ENCODE measurements at regions not wholly inside any gene's neighbourhood (a gene's known extent, or its start where the extent isn't known, plus 50 kb on each side); places are given as distances from the start of the nearest gene placed in this dataset.

DNA sequence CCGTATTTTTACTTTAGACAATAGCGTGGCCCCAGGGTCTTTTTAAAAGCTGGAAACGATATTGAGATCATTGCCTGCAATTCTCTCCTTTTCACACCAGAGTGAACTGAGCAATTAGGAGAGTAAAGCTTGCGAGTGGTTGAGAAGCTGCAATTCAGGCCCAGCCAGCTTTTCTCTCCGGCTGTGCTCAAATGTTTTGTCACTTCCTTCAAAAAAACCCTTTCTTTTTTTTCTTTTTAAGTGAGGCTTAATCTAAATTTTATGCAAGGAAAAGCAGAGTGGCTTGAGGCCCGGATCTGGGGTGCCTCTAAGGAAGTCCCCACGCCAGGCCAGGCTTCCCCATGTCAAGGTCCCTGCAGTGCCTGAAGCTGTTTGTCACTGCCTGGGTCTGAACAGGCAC, 433.9 kb downstream of the GLRX3 start:
- DNase-seq: no peak

- DNase-seq: no peak
Observed at GRCh38 chr10:130571674-130572073, 435.5 kb downstream of the GLRX3 start.

DNA sequence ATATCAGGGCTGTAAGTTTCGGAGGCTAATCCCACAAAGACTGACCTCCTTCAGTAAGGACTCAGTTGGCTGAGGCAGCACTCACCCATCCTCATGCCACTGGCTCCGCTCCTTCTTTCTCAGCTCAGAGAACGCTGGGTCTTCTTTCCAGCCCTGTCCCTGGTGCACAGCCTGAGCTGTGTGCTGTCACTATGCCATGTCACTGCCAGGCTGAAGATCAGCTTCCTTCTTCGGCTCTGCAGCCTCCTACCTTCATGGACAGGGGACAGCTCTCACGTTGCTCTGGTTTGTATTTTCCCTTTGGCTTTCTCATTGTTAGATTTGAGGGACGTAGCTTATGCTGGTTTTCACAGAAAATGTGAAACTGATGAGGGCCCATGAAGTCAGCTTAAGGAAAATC, 437.3 kb downstream of the GLRX3 start:
- no peak for DNase-seq

GRCh38 chr10:130575756-130576285, 439.6 kb downstream of the GLRX3 start:
- no peak for DNase-seq

GRCh38 chr10:130576427-130576826, 440.2 kb downstream of the GLRX3 start:
- DNase-seq: no peak

DNA sequence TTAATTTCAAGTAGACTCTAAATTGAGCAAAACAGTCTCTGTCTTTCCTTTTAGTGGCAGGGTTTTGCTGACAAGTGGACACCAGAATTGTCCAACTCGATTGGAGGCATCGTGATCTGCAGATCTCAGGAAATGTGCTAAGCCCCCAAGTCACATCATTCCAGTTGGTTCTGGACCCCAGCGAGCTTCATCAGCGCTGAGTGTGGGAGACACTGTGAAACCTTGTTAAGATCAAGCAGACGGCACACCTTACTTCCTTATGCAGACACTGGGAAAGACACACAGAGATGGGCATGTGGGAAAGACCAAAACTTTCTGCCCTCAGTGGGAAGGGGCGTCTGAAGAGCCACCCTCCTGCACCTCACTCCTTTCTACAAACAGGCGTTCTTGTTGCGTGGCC, 440.8 kb downstream of the GLRX3 start:
- no peak for DNase-seq

DNA sequence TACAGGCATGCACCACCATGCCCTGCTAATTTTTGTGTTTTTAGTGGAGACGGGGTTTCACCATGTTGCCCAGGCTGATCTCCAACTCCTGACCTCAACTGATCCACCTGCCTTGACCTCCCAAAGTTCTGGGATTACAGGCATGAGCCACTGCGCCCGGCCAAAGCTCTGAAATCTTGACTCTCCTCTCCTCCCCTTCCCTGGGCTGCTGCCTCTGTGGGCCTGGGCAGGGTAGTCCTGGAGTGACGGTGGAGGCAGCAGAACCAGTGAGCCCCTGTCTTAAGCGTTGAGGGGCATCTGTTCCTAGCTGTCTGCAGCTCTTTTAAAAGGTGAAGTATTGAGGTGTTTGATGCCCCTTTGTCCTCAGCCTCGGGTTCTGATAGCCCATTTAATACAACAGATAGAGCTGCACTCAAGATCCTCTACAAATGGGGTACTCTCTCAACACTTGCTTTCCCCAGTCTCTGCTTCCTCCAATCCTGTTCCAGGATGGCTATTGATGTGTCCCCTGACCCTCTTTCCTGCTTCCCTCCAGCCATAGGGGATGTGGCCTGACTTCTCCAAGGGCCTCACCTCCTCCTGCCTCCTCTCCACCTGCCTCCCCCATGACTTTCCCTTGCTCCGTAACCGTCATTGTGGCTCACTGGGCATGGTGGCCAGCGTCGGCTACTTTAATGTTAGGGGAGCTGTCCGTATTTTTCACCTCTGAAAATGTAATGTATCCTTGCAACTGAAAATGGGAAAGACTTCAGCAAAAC, 442.5 kb downstream of the GLRX3 start:
- no peak for DNase-seq

- no peak for DNase-seq
Observed at GRCh38 chr10:130579913-130580312, 443.7 kb downstream of the GLRX3 start.

GRCh38 chr10:130580975-130581374, 444.8 kb downstream of the GLRX3 start:
- DNase-seq: no peak

GRCh38 chr10:130587718-130588117, 451.5 kb downstream of the GLRX3 start:
- no peak for DNase-seq

- no peak for DNase-seq
Observed at GRCh38 chr10:130606001-130606405, 469.8 kb downstream of the GLRX3 start.

DNA sequence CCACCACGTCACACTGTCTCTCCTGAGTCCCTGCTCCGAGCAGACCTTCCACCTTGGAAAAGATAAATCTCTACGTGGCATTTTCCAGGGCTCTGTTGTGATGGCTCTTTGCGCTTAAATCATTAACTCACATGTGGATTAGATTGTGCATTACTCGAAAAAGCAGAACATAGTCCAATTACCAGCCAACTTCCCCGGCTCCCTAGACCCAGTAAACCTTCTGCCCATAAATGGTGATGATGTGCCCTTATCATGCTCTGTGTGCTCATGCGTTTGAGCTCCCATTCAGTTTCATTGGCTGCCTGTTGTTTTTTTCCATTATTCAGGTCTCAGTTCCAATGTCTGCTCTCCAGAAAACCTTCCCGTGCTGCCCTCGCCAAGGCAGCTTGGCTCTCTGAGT, 471.2 kb downstream of the GLRX3 start:
- DNase-seq: no peak

- DNase-seq: no peak
Observed at GRCh38 chr10:130611239-130611638, 475.0 kb downstream of the GLRX3 start.

DNA sequence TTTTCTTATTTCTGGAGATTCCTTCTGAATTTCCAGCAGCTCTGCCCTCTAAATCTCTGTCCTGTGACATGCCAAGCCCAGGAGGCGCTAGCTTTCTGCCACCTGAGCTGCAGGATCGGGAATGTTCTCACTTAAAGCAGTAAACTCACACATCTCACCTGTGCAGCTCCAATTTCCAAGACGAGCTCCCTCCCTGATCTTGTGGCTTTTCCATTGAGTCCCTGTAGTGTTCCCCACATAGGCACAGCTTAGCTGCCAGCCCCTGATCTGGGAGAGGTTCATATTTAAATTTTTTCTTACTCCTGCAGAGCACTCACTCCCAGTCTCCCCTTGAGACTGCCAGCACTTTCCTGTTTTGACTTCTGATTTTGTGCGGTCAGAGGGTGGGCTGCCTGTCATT, 479.3 kb downstream of the GLRX3 start:
- DNase-seq: no peak

DNA sequence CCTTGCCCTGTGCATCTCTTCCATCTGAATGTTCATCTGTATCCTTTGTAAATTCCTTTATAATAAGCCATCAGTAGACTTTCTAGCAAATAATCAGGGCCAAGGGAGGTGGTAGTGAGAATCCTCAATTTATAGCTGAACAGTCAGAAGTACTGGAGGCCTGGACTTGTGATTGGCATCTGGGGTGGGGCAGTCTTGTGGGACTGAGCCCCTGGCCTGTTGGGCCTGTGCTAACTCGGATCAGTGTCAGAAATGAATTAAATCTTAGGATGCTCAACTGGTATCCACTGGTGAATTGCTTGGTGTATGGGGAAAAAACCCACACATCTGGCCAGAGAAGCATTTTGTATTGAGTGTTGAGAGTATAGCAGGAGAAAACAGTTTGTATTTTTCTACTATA, 481.8 kb downstream of the GLRX3 start:
- DNase-seq: no peak

GRCh38 chr10:130618647-130619046, 482.5 kb downstream of the GLRX3 start:
- DNase-seq: no peak

- DNase-seq: no peak
Observed at GRCh38 chr10:130621231-130621775, 485.1 kb downstream of the GLRX3 start.

DNA sequence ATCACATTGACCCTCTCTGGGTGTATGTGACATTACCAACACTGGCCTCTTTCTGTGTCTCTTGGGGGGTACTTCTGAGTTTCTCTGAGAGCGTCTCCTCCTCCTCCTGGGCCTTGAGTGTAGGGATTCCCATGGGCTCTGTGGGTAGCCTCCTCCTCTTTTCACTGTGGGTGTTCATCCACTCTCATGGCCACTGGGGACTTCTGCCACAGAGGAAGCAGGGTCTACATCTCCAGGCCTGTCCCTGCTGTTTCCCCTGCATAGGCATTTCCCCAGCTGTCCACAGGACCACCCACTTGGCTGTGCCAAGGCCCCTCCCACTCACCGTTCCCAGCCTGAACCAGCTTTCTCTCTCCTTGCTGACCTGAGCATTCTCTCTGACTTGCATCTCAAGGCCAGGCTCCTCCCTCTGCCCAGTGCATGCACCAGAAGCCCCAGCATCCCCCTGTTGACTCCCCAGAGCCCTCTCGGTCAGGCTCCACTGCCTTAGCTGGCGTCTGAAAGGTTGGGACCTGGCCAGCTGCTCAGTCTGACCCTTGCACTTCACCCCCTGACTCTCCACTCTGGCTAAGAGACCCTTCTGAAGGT, 487.6 kb downstream of the GLRX3 start:
- no peak for DNase-seq

DNA sequence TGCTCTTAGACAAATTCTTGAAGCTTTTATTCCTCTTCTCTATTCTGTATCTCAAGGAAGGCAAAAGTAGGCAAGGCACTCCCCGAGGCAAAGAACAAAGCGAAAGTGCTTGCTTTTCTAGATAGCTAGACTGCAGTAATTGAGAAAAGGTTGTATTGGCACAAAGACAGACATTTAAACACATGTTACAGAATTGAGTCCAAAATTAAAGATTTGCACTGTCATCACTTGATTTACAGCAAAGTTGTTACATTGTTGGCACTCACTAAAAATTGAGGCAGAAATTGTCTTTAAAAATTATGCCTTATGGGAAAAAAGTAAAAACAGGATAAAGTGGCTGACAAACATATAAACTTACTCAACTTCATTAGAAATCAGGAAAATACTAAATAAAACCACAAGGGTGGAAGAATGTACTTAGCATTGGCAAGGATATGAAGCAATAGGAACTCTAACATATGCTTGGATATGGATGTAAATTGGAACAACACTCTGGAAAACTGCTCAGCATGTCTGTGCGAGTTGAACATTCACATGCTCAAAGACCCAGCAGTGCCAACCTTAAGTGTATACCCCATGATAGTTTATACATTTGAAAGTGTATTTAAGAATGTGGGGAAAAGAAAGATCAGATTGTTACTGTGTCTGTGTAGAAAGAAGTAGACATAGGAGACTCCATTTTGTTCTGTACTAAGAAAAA, 491.3 kb downstream of the GLRX3 start:
- DNase-seq: no peak

DNA sequence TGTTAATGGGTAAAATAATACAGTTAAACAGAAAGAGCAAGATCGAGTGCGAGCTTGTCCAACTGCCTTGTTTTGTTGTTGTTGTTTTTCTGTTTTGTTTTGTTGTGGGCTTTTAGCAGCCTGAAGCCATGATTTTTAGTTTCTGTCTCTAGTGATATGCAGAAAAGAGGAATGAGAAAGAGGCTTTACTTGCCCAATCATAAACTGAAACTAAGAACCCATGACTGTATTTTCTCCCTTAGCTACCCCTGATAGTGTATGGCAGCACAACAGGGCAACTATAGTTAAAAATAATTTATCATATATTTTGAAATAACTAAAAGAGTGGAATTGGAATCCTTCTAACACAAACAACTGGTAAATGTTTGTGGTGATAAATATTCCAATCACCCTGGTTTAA, 493.9 kb downstream of the GLRX3 start:
- DNase-seq: no peak

DNA sequence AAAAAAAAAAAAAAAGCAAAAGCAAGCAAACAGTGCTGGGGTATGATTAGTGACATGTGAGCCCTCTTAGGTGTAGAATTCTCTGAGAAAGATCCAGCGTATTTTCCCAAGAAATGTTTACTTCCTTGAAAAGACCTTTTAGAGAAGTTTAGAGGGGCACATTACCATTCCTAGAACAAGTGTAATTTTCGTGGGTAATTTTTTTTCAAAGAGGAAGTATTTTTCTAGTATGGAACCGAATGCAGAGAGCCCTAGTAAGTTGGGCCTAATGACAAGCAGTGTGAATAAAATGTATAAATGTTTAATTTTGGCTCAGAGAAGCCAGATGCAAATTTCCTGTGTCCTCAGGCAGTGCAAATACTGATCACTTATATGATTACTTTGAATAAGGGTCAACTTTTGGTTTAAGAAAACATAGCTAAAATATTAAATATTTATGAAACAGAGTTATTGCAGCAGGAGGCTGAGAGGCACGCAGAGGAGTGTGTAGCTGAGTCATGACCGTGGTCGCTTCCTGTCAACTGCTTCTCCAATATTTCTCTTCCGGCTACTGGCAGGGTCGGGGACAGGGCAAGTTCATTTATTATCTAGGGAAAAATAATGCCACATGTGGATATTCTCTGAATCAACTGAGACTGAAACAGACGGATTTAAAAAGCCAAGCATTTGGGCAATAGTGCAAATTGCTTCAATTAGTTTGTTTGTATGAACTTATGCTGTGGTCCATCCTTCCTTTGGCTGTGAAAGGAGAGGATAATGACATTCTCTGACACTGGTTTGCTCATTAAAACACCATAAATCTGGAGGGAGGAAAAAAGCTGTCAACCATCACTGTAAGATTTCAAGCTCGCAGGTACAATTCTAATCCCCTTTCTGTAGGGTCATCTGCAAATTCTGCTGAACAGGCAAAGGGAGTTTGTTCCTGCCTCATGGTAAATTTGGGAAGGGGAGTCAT, 495.2 kb downstream of the GLRX3 start:
- DNase-seq: no peak

- no peak for DNase-seq
Observed at GRCh38 chr10:130634816-130635215, 498.6 kb downstream of the GLRX3 start.

Measured in effector CD8-positive, alpha-beta T cell (primary cell).